GM21367 (cell line): ENCODE measurements at regions not wholly inside any gene's neighbourhood (a gene's known extent, or its start where the extent isn't known, plus 50 kb on each side); places are given as distances from the start of the nearest gene placed in this dataset.
"Not testable (repeated sequence)": the region's sequence is repeated elsewhere in the genome, so short reads cannot be mapped to it uniquely, and the experiment has no call there.

ENCODE experiments used
- ATAC-seq: cut with Tn5 transposase; IDR thresholded peaks from one replicate; pipeline ENCODE4 v1.9.1; 2021; ENCODE audit not compliant: unreplicated experiment

- ATAC-seq = no peak
Measured at GRCh38 chr10:5576780-5577624, 52.2 kb downstream of the CALML3 start.

- ATAC-seq = not testable (repeated sequence)
Measured at GRCh38 chr10:5580038-5580428, 55.3 kb downstream of the CALML3 start.

- ATAC-seq = peak; percentile 60
Measured at GRCh38 chr10:5581670-5582566, 57.2 kb downstream of the CALML3 start.

GRCh38 chr10:5582736-5583135, 58.0 kb downstream of the CALML3 start:
- ATAC-seq = no peak

GRCh38 chr10:5583525-5584175, 58.9 kb downstream of the CALML3 start:
- peak; percentile 48 for ATAC-seq

GRCh38 chr10:5584895-5585516, 60.2 kb downstream of the CALML3 start:
- peak; percentile 37 for ATAC-seq

GRCh38 chr10:5585517-5586206, 60.9 kb downstream of the CALML3 start:
- ATAC-seq = no peak

- no peak for ATAC-seq
Measured at GRCh38 chr10:5587151-5588079, 62.7 kb downstream of the CALML3 start.

- no peak for ATAC-seq
Measured at GRCh38 chr10:5588080-5588453, 63.3 kb downstream of the CALML3 start.

- no peak for ATAC-seq
Measured at GRCh38 chr10:5588603-5589002, 63.8 kb downstream of the CALML3 start.
